PC-9 (cell line): ENCODE measurements at regions not wholly inside any gene's neighbourhood (a gene's known extent, or its start where the extent isn't known, plus 50 kb on each side); places are given as distances from the start of the nearest gene placed in this dataset.

ENCODE experiments used
- CTCF ChIP-seq: fragments of 200-600 bp; sonication (generic); conservative IDR thresholded peaks from 2 replicates; pipeline ENCODE4 v1.6.1; 2017; ENCODE audit warnings: mixed run types, antibody characterized with exemption, mild to moderate bottlenecking, moderate library complexity
- EZH2 ChIP-seq: fragments of 200-600 bp; sonication (generic); IDR thresholded peaks from 2 replicates; pipeline ENCODE4 v1.8.0; 2017; ENCODE audit warnings: antibody characterized with exemption, low read depth

GRCh38 chr11:115905341-115906000, 401.3 kb upstream of the CADM1 start:
- TF ChIP-seq CTCF (no peak), EZH2 (no peak)
